Urinary bladder (tissue), 3 donors: ENCODE measurements at regions not wholly inside any gene's neighbourhood (a gene's known extent, or its start where the extent isn't known, plus 50 kb on each side); places are given as distances from the start of the nearest gene placed in this dataset.

Experiments
- DNase-seq: peaks from one replicate; pipeline ENCODE4 v3.0.0-alpha.2; 2015; ENCODE audit errors: extremely low spot score
- H3K27ac ChIP-seq: one replicate; pipeline ENCODE4 v1.5.1; 2013; ENCODE audit warnings: low read depth, mild to moderate bottlenecking, moderate library complexity
- H3K36me3 ChIP-seq: one replicate; pipeline ENCODE4 v1.6.1; 2013; ENCODE audit warnings: mild to moderate bottlenecking, moderate library complexity; ENCODE audit not compliant: insufficient read depth
- H3K4me1 ChIP-seq: one replicate; pipeline ENCODE4 v1.6.1; 2013; ENCODE audit warnings: mild to moderate bottlenecking, moderate library complexity; ENCODE audit not compliant: insufficient read depth
- H3K4me3 ChIP-seq: one replicate; pipeline ENCODE4 v1.5.1; 2013; ENCODE audit warnings: low read depth, low read length
- WGBS: extraction: QIAGEN DNeasy Blood & Tissue Kit; methylation state at CpG from one replicate; pipeline ENCODE4 v1.1.7; 2013; 5-methylcytosine and 5-hydroxymethylcytosine counted together
- donor health status: healthy with polysubstance abuse.
- donor health status: healthy.

GRCh38 chr12:126362964-126363363 lies 1297.7 kb downstream of the AACS start:
- H3K27ac ChIP-seq, result no peak overlapping the region
- H3K36me3 ChIP-seq, result no peaks in the 10 kb centered on the region
- no peak for DNase-seq
- no peak overlapping the region for H3K4me3 ChIP-seq
- no peaks in the 10 kb centered on the region for H3K4me1 ChIP-seq
- 71% methylated on average over 9 of the region's 9 CpGs for WGBS

GRCh38 chr12:126369487-126370463 lies 1304.5 kb downstream of the AACS start:
- WGBS, result 47% methylated on average over 3 of the region's 3 CpGs

GRCh38 chr12:126383506-126383905 lies 1318.3 kb downstream of the AACS start:
- Histone ChIP-seq H3K4me3 (no peak overlapping the region), H3K4me1 (no peaks in the 10 kb centered on the region), H3K36me3 (no peaks in the 10 kb centered on the region), H3K27ac (no peak overlapping the region)
- WGBS, result 80% methylated on average over 3 of the region's 3 CpGs
- no peak for DNase-seq

More at GRCh38 chr12:126369487-126370463, 1304.5 kb downstream of the AACS start:
- H3K4me1 ChIP-seq, result no peaks in the 10 kb centered on the region
- no peak overlapping the region for H3K27ac ChIP-seq
- H3K36me3 ChIP-seq, result no peaks in the 10 kb centered on the region
- DNase-seq, result no peak
- no peak overlapping the region for H3K4me3 ChIP-seq

- Histone ChIP-seq H3K27ac (no peak overlapping the region), H3K4me3 (no peak overlapping the region), H3K4me1 (no peaks in the 10 kb centered on the region), H3K36me3 (no peaks in the 10 kb centered on the region)
- 39% methylated on average over 2 of the region's 2 CpGs for WGBS
- no peak for DNase-seq
These were observed 1318.9 kb downstream of the AACS start for GRCh38 chr12:126384026-126384564.

DNA sequence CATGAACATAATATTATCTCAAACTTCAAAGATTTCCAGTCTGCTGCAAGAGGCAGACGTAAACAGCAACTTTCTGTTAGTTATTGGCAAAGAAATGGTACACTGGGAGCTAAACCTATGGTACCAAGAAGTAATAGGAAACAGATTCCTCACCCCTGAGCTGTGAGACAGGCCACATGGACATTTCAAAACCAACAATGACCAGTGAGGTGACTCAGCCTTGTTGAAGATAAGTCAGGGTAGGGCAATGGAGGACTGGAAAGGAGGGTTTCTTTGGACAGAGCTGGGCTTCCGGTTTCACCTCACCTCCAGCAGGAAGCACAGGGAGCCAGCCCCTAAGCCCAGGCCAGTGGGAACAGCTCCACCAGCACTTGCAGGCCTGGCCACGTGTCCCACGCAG lies 1320.5 kb downstream of the AACS start:
- no peaks in the 10 kb centered on the region for H3K4me1 ChIP-seq
- no peaks in the 10 kb centered on the region for H3K36me3 ChIP-seq
- H3K4me3 ChIP-seq, result no peak overlapping the region
- H3K27ac ChIP-seq, result no peak overlapping the region
- WGBS, result 77% methylated on average over 4 of the region's 4 CpGs
- DNase-seq, result no peak

DNA sequence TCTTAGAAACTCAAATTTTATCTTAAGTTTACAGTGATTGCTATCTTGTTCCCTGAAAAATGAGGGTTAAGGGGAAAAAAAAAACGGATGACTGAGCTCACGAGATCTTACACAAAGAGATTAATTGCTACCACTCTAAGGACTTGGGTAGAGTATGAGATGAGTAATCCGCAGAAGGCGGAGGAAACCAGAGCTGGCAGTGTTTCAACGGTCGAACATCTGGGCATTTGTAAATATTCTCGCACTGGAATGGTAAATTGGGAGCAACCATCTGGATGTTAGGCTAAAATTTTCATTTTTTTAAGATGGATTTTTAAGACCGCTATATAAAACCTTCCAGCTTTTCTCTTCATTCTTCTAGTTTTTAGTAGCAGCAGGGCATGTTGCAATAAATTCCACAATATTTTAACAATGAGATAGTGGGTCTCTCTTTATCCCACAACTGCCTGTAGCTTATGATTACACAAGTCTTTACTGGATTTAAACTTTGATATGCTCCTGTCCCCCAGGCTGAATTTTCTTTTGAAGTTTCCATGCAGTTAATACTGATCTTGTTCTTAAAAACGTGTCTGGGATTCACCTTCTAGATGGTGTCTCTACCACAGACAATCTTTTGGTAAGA lies 1324.1 kb downstream of the AACS start:
- WGBS, result 32% methylated on average over 9 of the region's 9 CpGs
- no peaks in the 10 kb centered on the region for H3K4me1 ChIP-seq
- H3K36me3 ChIP-seq, result no peaks in the 10 kb centered on the region
- no peak overlapping the region for H3K27ac ChIP-seq
- no peak overlapping the region for H3K4me3 ChIP-seq
- no peak for DNase-seq

DNA sequence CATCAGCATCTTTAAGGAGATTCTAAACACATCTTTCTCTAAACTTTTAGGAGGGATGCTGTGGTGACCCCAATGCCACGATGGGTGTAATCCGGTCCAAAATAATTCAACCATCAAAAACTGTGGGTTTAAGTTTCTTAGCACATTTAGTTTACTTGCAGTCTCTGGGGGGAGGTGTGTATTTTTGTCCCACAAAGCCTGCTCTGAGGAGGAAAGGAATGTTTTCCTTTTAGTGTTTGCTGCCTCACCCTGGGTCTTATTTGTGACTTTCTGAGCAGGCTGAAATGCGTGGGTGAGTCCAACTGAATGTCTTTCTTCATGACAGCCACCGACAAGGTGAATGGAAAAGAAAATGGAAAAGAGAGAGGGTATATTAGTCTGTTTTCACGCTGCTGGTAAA lies 1324.7 kb downstream of the AACS start:
- whole genome bisulfite sequencing, result 66% methylated on average over 5 of the region's 5 CpGs
- Histone ChIP-seq H3K4me3 (no peak overlapping the region), H3K27ac (no peak overlapping the region), H3K4me1 (no peaks in the 10 kb centered on the region), H3K36me3 (no peaks in the 10 kb centered on the region)
- DNase-seq, result no peak

GRCh38 chr12:126390969-126391566 lies 1325.8 kb downstream of the AACS start:
- H3K4me3 ChIP-seq, result no peak overlapping the region
- 69% methylated on average over 6 of the region's 6 CpGs for WGBS
- H3K4me1 ChIP-seq, result no peaks in the 10 kb centered on the region
- H3K27ac ChIP-seq, result no peak overlapping the region
- DNase-seq, result no peak
- no peaks in the 10 kb centered on the region for H3K36me3 ChIP-seq

GRCh38 chr12:126396536-126396935 lies 1331.3 kb downstream of the AACS start:
- no peak overlapping the region for H3K4me3 ChIP-seq
- 75% methylated on average over 6 of the region's 6 CpGs for WGBS
- no peaks in the 10 kb centered on the region for H3K4me1 ChIP-seq
- H3K36me3 ChIP-seq, result no peaks in the 10 kb centered on the region
- no peak for DNase-seq
- no peak overlapping the region for H3K27ac ChIP-seq

- 63% methylated on average over 7 of the region's 7 CpGs for WGBS
These were observed 1331.9 kb downstream of the AACS start for GRCh38 chr12:126397071-126397581.

GRCh38 chr12:126397660-126398059 lies 1332.4 kb downstream of the AACS start:
- no peaks in the 10 kb centered on the region for H3K36me3 ChIP-seq
- DNase-seq, result no peak
- H3K4me3 ChIP-seq, result no peak overlapping the region
- no peak overlapping the region for H3K27ac ChIP-seq
- no peaks in the 10 kb centered on the region for H3K4me1 ChIP-seq
- WGBS, result 83% methylated on average over 1 of the region's 1 CpG

More at GRCh38 chr12:126397071-126397581, 1331.9 kb downstream of the AACS start:
- Histone ChIP-seq H3K27ac (no peak overlapping the region), H3K4me3 (no peak overlapping the region), H3K36me3 (no peaks in the 10 kb centered on the region), H3K4me1 (no peaks in the 10 kb centered on the region)
- DNase-seq, result no peak

- no peaks in the 10 kb centered on the region for H3K36me3 ChIP-seq
- H3K27ac ChIP-seq, result no peak overlapping the region
- no peaks in the 10 kb centered on the region for H3K4me1 ChIP-seq
- H3K4me3 ChIP-seq, result no peak overlapping the region
- no peak for DNase-seq
These were observed 1335.6 kb downstream of the AACS start for GRCh38 chr12:126400831-126401230.

GRCh38 chr12:126404293-126404881 lies 1339.2 kb downstream of the AACS start:
- WGBS, result 83% methylated on average over 5 of the region's 5 CpGs
- no peak for DNase-seq

More at GRCh38 chr12:126404293-126404881, 1339.2 kb downstream of the AACS start:
- no peak overlapping the region for H3K27ac ChIP-seq
- H3K4me1 ChIP-seq, result no peaks in the 10 kb centered on the region
- no peaks in the 10 kb centered on the region for H3K36me3 ChIP-seq
- H3K4me3 ChIP-seq, result no peak overlapping the region
